SU-DHL-6 (cell line): ENCODE measurements at regions not wholly inside any gene's neighbourhood (a gene's known extent, or its start where the extent isn't known, plus 50 kb on each side); places are given as distances from the start of the nearest gene placed in this dataset.

ENCODE experiments used
- H2AFZ ChIP-seq: fragments of 200-600 bp; sonication (generic); 2 replicates; pipeline ENCODE4 v1.6.1; 2014; ENCODE audit warnings: low read depth, mild to moderate bottlenecking, moderate library complexity, mixed read lengths, antibody characterized with exemption, low read length; ENCODE audit not compliant: severe bottlenecking
- H3F3A ChIP-seq: fragments of 200-600 bp; shearing (Covaris generic); 2 replicates; pipeline ENCODE4 v1.6.0; 2016; ENCODE audit warnings: antibody characterized with exemption, mild to moderate bottlenecking; ENCODE audit not compliant: insufficient read depth
- H3K27ac ChIP-seq: fragments of 200-600 bp; sonication (generic); 2 replicates; pipeline ENCODE4 v1.5.1; 2016; ENCODE audit warnings: low read depth, mild to moderate bottlenecking, low read length, moderate library complexity, mixed read lengths
- H3K27me3 ChIP-seq: fragments of 200-600 bp; sonication (generic), shearing (Covaris generic); 2 replicates; pipeline ENCODE4 v1.6.0; 2014; ENCODE audit warnings: mild to moderate bottlenecking, low read length
- H3K36me3 ChIP-seq: fragments of 200-600 bp; sonication (generic); 2 replicates; pipeline ENCODE4 v1.6.1; 2014; ENCODE audit warnings: mild to moderate bottlenecking, low read length, mixed read lengths
- H3K4me2 ChIP-seq: fragments of 300-600, 200-600 bp; shearing (Covaris generic), sonication (generic); 2 replicates; pipeline ENCODE4 v1.6.0; 2014; ENCODE audit warnings: low read length, low read depth, mild to moderate bottlenecking; ENCODE audit not compliant: poor library complexity, severe bottlenecking
- H3K4me3 ChIP-seq: fragments of 200-600 bp; sonication (generic); 2 replicates; pipeline ENCODE4 v1.5.1; 2014; ENCODE audit warnings: antibody characterized with exemption, low read length, mild to moderate bottlenecking, mixed read lengths; ENCODE audit not compliant: insufficient read depth, poor library complexity, severe bottlenecking
- H3K79me2 ChIP-seq: fragments of 200-600 bp; sonication (generic); 2 replicates; pipeline ENCODE4 v1.6.1; 2014; ENCODE audit warnings: mild to moderate bottlenecking, low read length, moderate library complexity; ENCODE audit not compliant: insufficient read depth
- H3K9ac ChIP-seq: fragments of 200-600 bp; sonication (generic); 2 replicates; pipeline ENCODE4 v1.7.0; 2014; ENCODE audit warnings: mild to moderate bottlenecking, low read length
- H3K9me2 ChIP-seq: fragments of 200-600 bp; sonication (generic); replicated peaks from 2 replicates; pipeline ENCODE4 v1.6.1; 2014; ENCODE audit warnings: low read length; ENCODE audit not compliant: insufficient read depth
- H3K9me3 ChIP-seq: fragments of 200-600 bp; sonication (generic); 2 replicates; pipeline ENCODE4 v1.6.1; 2014; ENCODE audit warnings: low read length, mixed read lengths; ENCODE audit not compliant: insufficient read depth
- H4K20me1 ChIP-seq: fragments of 200-600 bp; sonication (generic); 2 replicates; pipeline ENCODE4 v1.6.1; 2014; ENCODE audit warnings: low read depth, mild to moderate bottlenecking, antibody characterized with exemption, low read length, moderate library complexity, mixed read lengths
- CTCF ChIP-seq: fragments of 200-600 bp; sonication (generic); IDR thresholded peaks from one replicate; pipeline ENCODE4 v1.5.1; 2017; ENCODE audit warnings: antibody characterized with exemption, mild to moderate bottlenecking, low read length, moderate library complexity; ENCODE audit not compliant: insufficient read depth, poor library complexity, severe bottlenecking
- EZH2phosphoT487 ChIP-seq: fragments of 200-600 bp; sonication (generic), shearing (Covaris generic); conservative IDR thresholded peaks from 2 replicates; pipeline ENCODE4 v1.6.1; 2018; ENCODE audit warnings: mild to moderate bottlenecking, antibody characterized with exemption, low read length, moderate library complexity, mixed read lengths

DNA sequence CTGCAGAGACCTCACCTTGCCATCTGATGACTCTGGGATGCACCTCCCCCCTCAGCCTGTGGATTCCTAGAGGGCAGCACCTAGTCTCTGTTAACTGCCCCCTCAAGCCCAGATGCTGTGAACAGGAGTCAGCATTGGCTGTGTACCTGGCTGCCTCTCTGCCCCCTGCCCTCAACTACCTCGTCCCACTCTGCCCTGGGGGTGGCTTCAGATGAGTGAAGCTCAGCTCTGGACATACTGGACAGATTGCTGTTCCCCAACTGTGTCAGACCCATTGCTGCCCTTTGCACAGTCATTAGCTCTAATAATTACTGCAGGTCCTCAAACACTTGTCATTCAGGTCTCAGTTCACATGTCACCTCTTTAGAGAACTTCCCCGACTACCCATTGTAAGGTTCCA, 182.1 kb upstream of the TSHZ3 start:
- Histone ChIP-seq H3F3A (no peaks in the 10 kb centered on the region), H4K20me1 (no peaks in the 10 kb centered on the region), H3K4me3 (no peak overlapping the region), H3K27ac (no peak overlapping the region), H3K27me3 (no peaks in the 10 kb centered on the region), H3K4me2 (no peak overlapping the region), H3K36me3 (no peaks in the 10 kb centered on the region), H3K9ac (no peak overlapping the region), H3K9me3 (no peaks in the 10 kb centered on the region), H3K79me2 (no peaks in the 10 kb centered on the region), H3K9me2 (no peaks in the 10 kb centered on the region), H2AFZ (no peak overlapping the region)
- TF ChIP-seq EZH2phosphoT487 (no peak), CTCF (no peak)

DNA sequence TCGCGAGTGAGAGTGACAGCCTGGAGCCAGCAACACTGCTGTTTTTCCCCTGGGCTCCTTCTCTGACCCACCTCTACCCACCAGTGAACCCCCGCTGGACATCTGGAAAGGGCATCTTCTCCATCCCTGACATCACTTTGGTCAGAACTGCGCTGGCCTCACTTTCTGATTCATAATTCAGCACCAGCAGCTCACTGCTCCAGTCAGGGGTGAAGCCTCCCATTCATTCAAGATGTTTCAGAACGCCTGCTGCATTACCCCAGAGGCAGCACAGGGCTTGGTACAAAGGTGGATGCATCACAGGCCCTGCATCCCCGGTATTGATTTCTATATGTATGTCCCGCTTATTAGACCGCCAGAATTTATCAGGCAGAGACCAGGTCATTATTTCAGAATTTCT, 182.8 kb upstream of the TSHZ3 start:
- Histone ChIP-seq H3K9me3 (no peaks in the 10 kb centered on the region), H3K9me2 (no peaks in the 10 kb centered on the region), H3K9ac (no peak overlapping the region), H3K27ac (no peak overlapping the region), H4K20me1 (no peaks in the 10 kb centered on the region), H3K27me3 (no peaks in the 10 kb centered on the region), H2AFZ (no peak overlapping the region), H3K4me2 (no peak overlapping the region), H3F3A (no peaks in the 10 kb centered on the region), H3K79me2 (no peaks in the 10 kb centered on the region), H3K4me3 (no peak overlapping the region), H3K36me3 (no peaks in the 10 kb centered on the region)
- TF ChIP-seq EZH2phosphoT487 (no peak), CTCF (no peak)

GRCh38 chr19:31533114-31533513, 183.9 kb upstream of the TSHZ3 start:
- H3K9ac ChIP-seq, result no peak overlapping the region
- H3K36me3 ChIP-seq, result no peaks in the 10 kb centered on the region
- H3K9me3 ChIP-seq, result no peaks in the 10 kb centered on the region
- no peak overlapping the region for H3K4me3 ChIP-seq
- H3K4me2 ChIP-seq, result no peak overlapping the region
- TF ChIP-seq EZH2phosphoT487 (no peak), CTCF (no peak)
- no peaks in the 10 kb centered on the region for H3K9me2 ChIP-seq
- H3K79me2 ChIP-seq, result no peaks in the 10 kb centered on the region
- no peaks in the 10 kb centered on the region for H3F3A ChIP-seq
- no peak overlapping the region for H2AFZ ChIP-seq
- no peaks in the 10 kb centered on the region for H3K27me3 ChIP-seq
- no peak overlapping the region for H3K27ac ChIP-seq
- no peaks in the 10 kb centered on the region for H4K20me1 ChIP-seq

DNA sequence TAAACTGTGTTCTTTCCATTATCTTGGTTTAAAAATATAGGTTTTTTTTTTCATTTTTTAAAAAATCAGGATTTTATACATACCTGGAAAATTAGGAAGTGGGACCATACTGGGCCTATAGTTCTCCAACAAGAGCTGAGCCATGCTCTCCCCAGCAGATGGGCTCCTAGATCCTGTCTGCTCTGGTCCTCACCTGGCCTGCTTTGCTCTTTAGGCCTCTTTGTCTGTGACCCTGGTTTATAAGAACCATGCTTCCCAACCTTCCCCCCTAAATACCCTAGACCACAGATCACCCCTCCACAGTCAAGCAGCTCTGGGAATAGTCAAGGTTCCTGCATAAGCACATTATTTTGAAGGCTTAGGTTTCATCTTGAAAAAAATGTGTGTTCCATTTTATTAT, 185.0 kb upstream of the TSHZ3 start:
- no peak overlapping the region for H3K9ac ChIP-seq

More for the DNA sequence above, 185.0 kb upstream of the TSHZ3 start:
- no peaks in the 10 kb centered on the region for H4K20me1 ChIP-seq
- H3K4me2 ChIP-seq, result no peak overlapping the region
- no peak overlapping the region for H3K4me3 ChIP-seq
- H3K36me3 ChIP-seq, result no peaks in the 10 kb centered on the region
- no peaks in the 10 kb centered on the region for H3K79me2 ChIP-seq
- H3K9me2 ChIP-seq, result no peaks in the 10 kb centered on the region
- no peak overlapping the region for H3K27ac ChIP-seq
- no peak for TF ChIP-seq CTCF
- no peak for TF ChIP-seq EZH2phosphoT487
- no peak overlapping the region for H2AFZ ChIP-seq
- no peaks in the 10 kb centered on the region for H3K9me3 ChIP-seq
- no peaks in the 10 kb centered on the region for H3F3A ChIP-seq
- H3K27me3 ChIP-seq, result no peaks in the 10 kb centered on the region
